ENCODE measurements at regions not wholly inside any gene's neighbourhood (a gene's known extent, or its start where the extent isn't known, plus 50 kb on each side); places are given as distances from the start of the nearest gene placed in this dataset.

DNA sequence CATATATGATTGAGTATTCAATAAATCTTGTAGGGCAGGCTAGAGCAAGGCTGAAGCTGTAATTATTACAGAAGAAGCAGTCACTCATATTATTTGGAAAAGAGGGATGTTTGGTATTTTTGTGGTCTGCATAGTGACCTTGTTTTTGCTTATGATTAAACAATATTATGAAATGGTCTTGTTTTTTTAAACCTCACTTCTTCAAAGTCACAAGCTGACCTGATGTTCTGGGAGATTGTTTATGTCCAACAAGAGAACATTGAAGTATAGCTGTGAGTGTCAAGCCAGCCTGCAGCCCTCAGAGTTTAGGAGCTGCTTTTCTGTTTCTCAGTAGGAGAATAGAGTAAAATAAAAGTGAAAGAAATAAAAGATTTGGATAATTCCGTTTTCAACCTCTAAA, 342.2 kb downstream of the LRRC70 start:
- TF ChIP-seq, protein P1, sequence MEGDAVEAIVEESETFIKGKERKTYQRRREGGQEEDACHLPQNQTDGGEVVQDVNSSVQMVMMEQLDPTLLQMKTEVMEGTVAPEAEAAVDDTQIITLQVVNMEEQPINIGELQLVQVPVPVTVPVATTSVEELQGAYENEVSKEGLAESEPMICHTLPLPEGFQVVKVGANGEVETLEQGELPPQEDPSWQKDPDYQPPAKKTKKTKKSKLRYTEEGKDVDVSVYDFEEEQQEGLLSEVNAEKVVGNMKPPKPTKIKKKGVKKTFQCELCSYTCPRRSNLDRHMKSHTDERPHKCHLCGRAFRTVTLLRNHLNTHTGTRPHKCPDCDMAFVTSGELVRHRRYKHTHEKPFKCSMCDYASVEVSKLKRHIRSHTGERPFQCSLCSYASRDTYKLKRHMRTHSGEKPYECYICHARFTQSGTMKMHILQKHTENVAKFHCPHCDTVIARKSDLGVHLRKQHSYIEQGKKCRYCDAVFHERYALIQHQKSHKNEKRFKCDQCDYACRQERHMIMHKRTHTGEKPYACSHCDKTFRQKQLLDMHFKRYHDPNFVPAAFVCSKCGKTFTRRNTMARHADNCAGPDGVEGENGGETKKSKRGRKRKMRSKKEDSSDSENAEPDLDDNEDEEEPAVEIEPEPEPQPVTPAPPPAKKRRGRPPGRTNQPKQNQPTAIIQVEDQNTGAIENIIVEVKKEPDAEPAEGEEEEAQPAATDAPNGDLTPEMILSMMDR (conservative IDR thresholded peaks at IDR 0.05; ENCODE audit: low read length) = no peak
- TF ChIP-seq EZH2phosphoT487 (IDR thresholded peaks at IDR 0.05; ENCODE audit: borderline replicate concordance, low read depth, low read length) = no peak
